NB4 (cell line): ENCODE measurements at regions not wholly inside any gene's neighbourhood (a gene's known extent, or its start where the extent isn't known, plus 50 kb on each side); places are given as distances from the start of the nearest gene placed in this dataset.

Experiments
- CTCF ChIP-seq: IDR thresholded peaks from one replicate; pipeline ENCODE4 v1.5.1; 2012; ENCODE audit warnings: low read depth, low read length
- POLR2A ChIP-seq: IDR thresholded peaks from 2 replicates; pipeline ENCODE4 v1.6.1; 2011; ENCODE audit warnings: mild to moderate bottlenecking; ENCODE audit not compliant: insufficient read length; ENCODE audit errors: extremely low read depth

GRCh38 chr6:6518631-6519427, 69.7 kb upstream of the LY86 start:
- no peak for TF ChIP-seq CTCF
- TF ChIP-seq POLR2A = no peak
